OCI-LY7 (cell line): ENCODE measurements at regions not wholly inside any gene's neighbourhood (a gene's known extent, or its start where the extent isn't known, plus 50 kb on each side); places are given as distances from the start of the nearest gene placed in this dataset.

Experiments
- BruUV-seq: library from RNA; stranded (reverse); fragments of 400-500 nt; replicated peaks from 2 replicates; lab custom pipeline; 2021; lab: Mats Ljungman, UMichigan
- CTCF ChIA-PET: fragments of 300-600 bp; sonication (Branson Sonifier 250); formaldehyde crosslinking; loops from one replicate; lab custom pipeline; 2022; ENCODE audit warnings: antibody characterized with exemption; ENCODE audit not compliant: unreplicated experiment; lab: Charles Lee
- POLR2A ChIA-PET: fragments of 300-600 bp; sonication (Branson Sonifier 250); formaldehyde crosslinking; loops from one replicate; lab custom pipeline; 2022; ENCODE audit warnings: antibody characterized with exemption; lab: Charles Lee
- DNase-seq: peaks from one replicate; pipeline ENCODE4 v3.0.0-alpha.2; 2015; ENCODE audit warnings: low spot score
- H2AFZ ChIP-seq: fragments of 200-600 bp; sonication (generic), shearing (Covaris generic); 2 replicates; pipeline ENCODE4 v1.6.1; 2014; ENCODE audit warnings: mild to moderate bottlenecking, antibody characterized with exemption, low read length, moderate library complexity
- H3K27ac ChIP-seq: fragments of 200-600 bp; sonication (generic); 2 replicates; pipeline ENCODE4 v1.5.1; 2014; ENCODE audit warnings: mixed run types, low read depth, mild to moderate bottlenecking, moderate library complexity, low read length, inconsistent platforms; ENCODE audit not compliant: poor library complexity, severe bottlenecking
- H3K36me3 ChIP-seq: fragments of 200-600 bp; sonication (generic); 2 replicates; pipeline ENCODE4 v1.6.1; 2014; ENCODE audit warnings: mild to moderate bottlenecking, antibody characterized with exemption, low read length, moderate library complexity, mixed read lengths; ENCODE audit not compliant: insufficient read depth
- H3K4me1 ChIP-seq: fragments of 200-600 bp; sonication (generic); 2 replicates; pipeline ENCODE4 v1.5.1; 2014; ENCODE audit warnings: mild to moderate bottlenecking, low read length; ENCODE audit not compliant: insufficient read depth, poor library complexity, severe bottlenecking
- H3K4me2 ChIP-seq: fragments of 200-600 bp; sonication (generic); 2 replicates; pipeline ENCODE4 v1.6.1; 2014; ENCODE audit warnings: mild to moderate bottlenecking, low read length
- H3K4me3 ChIP-seq: fragments of 200-600 bp; sonication (generic); 2 replicates; pipeline ENCODE4 v1.5.1; 2014; ENCODE audit warnings: mild to moderate bottlenecking, low read depth, low read length; ENCODE audit not compliant: poor library complexity, severe bottlenecking
- H3K79me2 ChIP-seq: fragments of 200-600 bp; sonication (generic); 2 replicates; pipeline ENCODE4 v1.6.1; 2016; ENCODE audit warnings: low read depth, mild to moderate bottlenecking, low read length, moderate library complexity, mixed read lengths; ENCODE audit not compliant: insufficient read depth
- H3K9me2 ChIP-seq: fragments of 200-600 bp; sonication (generic); 2 replicates; pipeline ENCODE4 v1.6.1; 2016; ENCODE audit warnings: mild to moderate bottlenecking, low read length, mixed read lengths; ENCODE audit not compliant: insufficient read depth
- H3K9me3 ChIP-seq: fragments of 200-600 bp; sonication (generic); 2 replicates; pipeline ENCODE4 v1.6.1; 2014; ENCODE audit warnings: mild to moderate bottlenecking, mixed run types, low read length, mixed read lengths
- H4K20me1 ChIP-seq: fragments of 200-600 bp; sonication (generic); 2 replicates; pipeline ENCODE4 v1.6.1; 2014; ENCODE audit warnings: mild to moderate bottlenecking, antibody characterized with exemption, low read length, moderate library complexity, mixed read lengths; ENCODE audit not compliant: insufficient read depth
- CTCF ChIP-seq: fragments of 200-600 bp; sonication (generic); conservative IDR thresholded peaks from 2 replicates; pipeline ENCODE4 v1.5.1; 2014; ENCODE audit warnings: mild to moderate bottlenecking, antibody characterized with exemption, low read length, moderate library complexity, mixed read lengths
- EZH2phosphoT487 ChIP-seq: fragments of 200-600 bp; sonication (generic); IDR thresholded peaks from 2 replicates; pipeline ENCODE4 v1.6.1; 2018; ENCODE audit warnings: low read depth, borderline replicate concordance, mild to moderate bottlenecking, mixed run types, antibody characterized with exemption, low read length, moderate library complexity, mixed read lengths
- intact Hi-C: fragments of 100-400 bp; cut with micrococcal nuclease; formaldehyde crosslinking; loops from one replicate; pipeline ENCODE4 v1.10.0; 2022; ENCODE audit not compliant: unreplicated experiment

GRCh38 chr3:21152555-21152954, 598.5 kb downstream of the ZNF385D start:
- intact Hi-C loops = no loop called here
- Histone ChIP-seq H3K4me1 (no peaks in the 10 kb centered on the region), H4K20me1 (no peaks in the 10 kb centered on the region), H3K36me3 (no peaks in the 10 kb centered on the region), H3K9me2 (no peaks in the 10 kb centered on the region), H3K4me2 (no peak overlapping the region), H3K9me3 (no peaks in the 10 kb centered on the region), H2AFZ (no peak overlapping the region), H3K27ac (no peak overlapping the region), H3K79me2 (no peaks in the 10 kb centered on the region), H3K4me3 (no peak overlapping the region)
- DNase-seq = no peak
- TF ChIP-seq EZH2phosphoT487 (no peak), CTCF (no peak)
- ChIA-PET POLR2A (no interaction called here), CTCF (no interaction called here)
- no TSS peak for BruUV-seq

GRCh38 chr3:21142949-21143348, 608.1 kb downstream of the ZNF385D start:
- ChIA-PET CTCF (no interaction called here), POLR2A (no interaction called here)
- Histone ChIP-seq H3K36me3 (no peaks in the 10 kb centered on the region), H3K9me3 (no peaks in the 10 kb centered on the region), H3K4me2 (no peak overlapping the region), H3K4me3 (no peak overlapping the region), H3K27ac (no peak overlapping the region), H2AFZ (no peak overlapping the region), H3K79me2 (no peaks in the 10 kb centered on the region), H3K9me2 (no peaks in the 10 kb centered on the region), H3K4me1 (no peaks in the 10 kb centered on the region), H4K20me1 (no peaks in the 10 kb centered on the region)
- no TSS peak for BruUV-seq
- DNase-seq = no peak
- intact Hi-C loops = no loop called here
- TF ChIP-seq CTCF (no peak), EZH2phosphoT487 (no peak)

DNA sequence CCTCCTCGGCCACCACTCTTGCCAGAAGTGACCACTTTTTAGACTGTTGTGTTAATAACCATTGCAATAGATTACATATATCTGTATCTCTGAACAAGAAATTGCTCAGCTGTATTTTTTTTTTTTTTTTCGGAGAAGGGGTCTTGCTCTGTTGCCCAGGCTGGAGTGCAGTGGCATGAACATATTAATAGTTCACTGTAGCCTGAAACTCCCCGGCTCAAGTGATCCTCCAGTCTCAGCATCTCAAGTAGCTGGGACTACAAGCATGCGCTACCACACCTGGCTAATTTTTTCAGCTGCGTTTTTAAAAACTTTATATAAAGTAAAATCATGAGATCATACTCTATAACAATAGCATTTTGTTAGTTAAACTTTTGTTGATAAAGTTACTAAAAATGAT, 609.0 kb downstream of the ZNF385D start:
- POLR2A ChIA-PET = no interaction called here
- Histone ChIP-seq H4K20me1 (no peaks in the 10 kb centered on the region), H3K79me2 (no peaks in the 10 kb centered on the region), H2AFZ (no peak overlapping the region), H3K9me3 (no peaks in the 10 kb centered on the region), H3K4me2 (no peak overlapping the region), H3K4me3 (no peak overlapping the region), H3K27ac (no peak overlapping the region), H3K36me3 (no peaks in the 10 kb centered on the region), H3K4me1 (no peaks in the 10 kb centered on the region), H3K9me2 (no peaks in the 10 kb centered on the region)
- DNase-seq = no peak
- no TSS peak for BruUV-seq
- intact Hi-C loops = no loop called here
- CTCF ChIA-PET = no interaction called here
- TF ChIP-seq CTCF (no peak), EZH2phosphoT487 (no peak)
